ENCODE measurements at regions not wholly inside any gene's neighbourhood (a gene's known extent, or its start where the extent isn't known, plus 50 kb on each side); places are given as distances from the start of the nearest gene placed in this dataset.

- ATAC-seq = no peak
Measured at GRCh38 chr10:130634816-130635215, 498.6 kb downstream of the GLRX3 start.

GRCh38 chr10:130635528-130635927 is 499.3 kb downstream of the GLRX3 start:
- ATAC-seq = no peak

DNA sequence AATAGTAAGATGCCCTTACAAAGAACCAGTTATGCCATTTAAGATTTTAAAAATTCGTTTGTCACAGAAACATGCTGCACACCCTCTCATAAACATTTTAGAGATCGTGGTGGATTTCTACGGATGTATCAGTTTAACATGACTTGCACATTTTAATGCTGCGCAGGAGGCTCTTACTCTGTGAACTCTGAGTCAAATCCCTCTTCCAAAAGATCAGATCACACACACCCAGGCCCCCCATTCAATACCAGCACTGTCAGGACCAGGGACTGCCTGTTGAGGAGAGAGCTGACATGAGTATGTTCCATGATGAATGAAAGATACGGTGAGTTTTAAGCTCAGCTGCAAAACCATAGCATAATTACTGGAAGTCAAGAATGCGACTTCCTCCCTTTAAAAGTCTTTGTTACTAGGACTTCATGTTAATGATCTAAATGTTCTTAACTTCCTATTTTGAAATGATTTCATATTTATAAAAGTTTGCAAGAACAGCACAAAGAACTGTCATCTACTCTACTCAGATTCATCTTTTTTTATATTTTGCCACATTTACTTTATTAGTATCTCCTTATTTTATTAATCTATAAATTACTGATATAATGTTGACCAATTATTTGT is 500.2 kb downstream of the GLRX3 start:
- no peak for ATAC-seq

DNA sequence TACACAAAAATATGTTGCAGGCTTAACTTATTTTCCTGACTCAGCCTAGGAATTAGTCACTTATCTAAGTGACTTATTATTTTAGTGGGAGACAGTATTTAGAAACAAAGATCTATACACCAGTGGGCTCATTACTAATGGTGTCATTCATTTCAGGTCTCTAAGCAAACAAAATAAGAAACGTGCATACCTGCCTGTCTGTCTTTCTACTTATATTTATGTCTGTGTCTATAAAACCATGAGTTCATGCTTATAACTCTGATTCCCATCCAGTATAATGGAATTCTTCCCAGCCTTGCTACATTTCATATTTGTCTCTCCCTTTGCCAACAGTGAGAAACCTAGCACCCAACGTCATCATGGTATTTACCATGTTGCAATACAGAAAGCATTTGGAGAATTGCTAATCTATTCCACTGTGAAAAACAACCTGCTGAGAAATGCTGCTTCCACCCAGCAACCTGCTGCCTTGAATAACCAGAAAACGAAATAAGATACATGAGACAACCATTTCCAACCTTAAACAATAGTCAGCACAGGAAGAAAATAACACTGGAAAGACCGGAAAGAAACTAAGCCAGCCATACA is 501.0 kb downstream of the GLRX3 start:
- ATAC-seq = no peak

DNA sequence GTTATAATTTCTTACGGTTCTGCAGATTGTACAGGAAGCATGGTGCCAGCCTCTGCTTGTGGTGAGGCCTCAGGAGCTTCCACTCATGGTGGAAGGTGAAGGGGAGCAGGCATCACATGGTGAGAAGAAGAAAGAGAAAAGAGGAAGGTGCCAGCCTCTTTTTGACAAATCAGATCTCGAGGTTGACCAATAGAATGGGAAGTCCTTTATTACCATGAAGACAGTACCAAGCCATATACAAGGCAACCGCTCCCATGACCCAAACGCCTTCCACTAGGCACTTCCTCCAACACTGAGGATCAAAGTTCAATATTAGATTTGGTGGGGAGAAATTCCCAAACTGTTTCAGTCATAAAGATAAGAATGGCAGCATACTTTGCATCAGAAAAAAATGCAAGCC is 502.8 kb downstream of the GLRX3 start:
- no peak for ATAC-seq

GRCh38 chr10:130642926-130643325 is 506.7 kb downstream of the GLRX3 start:
- no peak for ATAC-seq

DNA sequence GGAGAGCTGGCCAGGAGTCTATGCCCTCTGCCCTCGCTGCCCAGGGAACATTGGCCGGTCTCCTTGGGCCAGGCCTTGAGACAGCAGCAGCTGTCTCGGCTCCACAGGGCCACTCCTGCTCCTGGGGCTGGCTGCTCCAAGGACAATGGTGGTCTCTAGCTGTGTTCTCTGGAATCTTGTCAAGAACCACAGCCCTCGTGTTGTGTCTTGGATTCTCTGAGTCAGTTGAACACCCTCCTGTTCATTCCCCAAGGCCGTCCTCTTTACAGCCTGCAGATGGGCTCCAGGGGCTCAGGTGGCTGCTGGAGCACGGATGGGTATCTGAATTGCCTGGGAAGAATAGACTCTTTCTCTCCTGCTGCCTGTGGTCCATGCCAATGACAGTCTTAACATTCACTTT is 511.1 kb downstream of the GLRX3 start:
- no peak for ATAC-seq

DNA sequence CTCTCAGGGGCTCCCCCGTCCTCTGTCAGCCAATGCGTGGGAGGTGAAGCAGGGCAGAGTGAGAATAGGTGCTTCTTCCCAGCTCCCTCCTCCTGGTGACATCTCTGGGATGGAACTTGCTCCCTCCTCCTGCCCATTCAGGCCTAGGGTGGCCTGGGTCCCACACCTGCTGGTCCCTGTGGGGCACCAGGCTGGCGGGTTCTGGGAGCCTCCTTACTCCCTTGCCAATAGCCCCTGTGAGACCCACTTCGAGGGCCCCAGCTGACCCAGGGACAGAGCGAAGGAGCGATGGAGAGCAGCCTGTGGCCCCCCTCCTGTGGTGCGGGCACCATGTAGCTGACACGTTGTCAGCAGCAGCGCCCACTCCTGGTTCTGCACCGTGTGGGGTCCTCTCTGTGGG is 512.6 kb downstream of the GLRX3 start:
- ATAC-seq = no peak

DNA sequence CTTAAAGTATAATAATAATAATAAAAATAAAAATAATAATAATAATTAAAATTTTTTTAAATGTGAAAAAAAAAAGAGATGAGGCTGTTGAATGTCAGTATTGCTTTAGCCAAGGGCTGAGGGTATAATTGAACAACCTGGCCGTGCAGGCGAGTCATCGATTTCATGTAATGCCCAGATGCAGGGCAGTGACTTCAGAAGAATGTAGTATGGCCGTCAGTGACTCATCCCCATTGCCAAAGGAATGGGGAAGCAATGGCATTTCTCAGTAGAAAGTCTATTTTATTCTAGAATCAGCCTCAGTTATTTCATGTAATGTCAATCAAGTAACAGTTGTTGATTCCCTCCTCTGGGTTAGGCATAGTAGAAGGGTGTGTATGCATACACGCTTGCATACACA is 516.4 kb downstream of the GLRX3 start:
- ATAC-seq = no peak

DNA sequence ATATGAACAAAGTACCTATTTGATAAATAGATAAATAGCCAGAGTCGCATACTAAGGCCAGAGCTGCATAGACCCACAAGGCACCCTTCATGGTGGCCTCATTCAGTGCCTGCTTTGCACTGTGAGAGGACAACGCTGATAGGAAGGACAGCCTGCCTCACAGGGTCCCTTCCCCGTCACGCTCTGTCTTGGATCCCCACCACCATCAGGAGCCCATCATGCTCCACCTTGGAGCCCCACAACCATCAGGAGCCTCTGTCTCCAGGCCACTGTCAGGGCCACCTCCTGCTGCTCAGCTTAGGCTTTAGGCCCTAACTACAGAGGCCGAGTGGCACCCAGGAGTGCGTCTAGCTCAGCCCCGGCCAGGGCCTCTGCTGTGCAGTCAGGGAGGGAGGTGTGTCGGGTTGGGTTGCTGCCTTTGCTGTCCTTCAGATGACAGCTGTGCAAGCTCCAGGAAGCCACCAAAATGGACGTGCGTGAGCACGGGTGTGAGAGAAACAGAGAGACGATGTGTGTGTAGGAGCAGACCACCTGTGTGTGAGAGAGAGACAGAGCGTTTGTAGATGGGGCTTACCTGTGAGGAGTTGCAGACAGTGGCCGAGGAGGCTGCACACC is 516.9 kb downstream of the GLRX3 start:
- ATAC-seq = no peak

GRCh38 chr10:130654726-130655125 is 518.5 kb downstream of the GLRX3 start:
- ATAC-seq = no peak

DNA sequence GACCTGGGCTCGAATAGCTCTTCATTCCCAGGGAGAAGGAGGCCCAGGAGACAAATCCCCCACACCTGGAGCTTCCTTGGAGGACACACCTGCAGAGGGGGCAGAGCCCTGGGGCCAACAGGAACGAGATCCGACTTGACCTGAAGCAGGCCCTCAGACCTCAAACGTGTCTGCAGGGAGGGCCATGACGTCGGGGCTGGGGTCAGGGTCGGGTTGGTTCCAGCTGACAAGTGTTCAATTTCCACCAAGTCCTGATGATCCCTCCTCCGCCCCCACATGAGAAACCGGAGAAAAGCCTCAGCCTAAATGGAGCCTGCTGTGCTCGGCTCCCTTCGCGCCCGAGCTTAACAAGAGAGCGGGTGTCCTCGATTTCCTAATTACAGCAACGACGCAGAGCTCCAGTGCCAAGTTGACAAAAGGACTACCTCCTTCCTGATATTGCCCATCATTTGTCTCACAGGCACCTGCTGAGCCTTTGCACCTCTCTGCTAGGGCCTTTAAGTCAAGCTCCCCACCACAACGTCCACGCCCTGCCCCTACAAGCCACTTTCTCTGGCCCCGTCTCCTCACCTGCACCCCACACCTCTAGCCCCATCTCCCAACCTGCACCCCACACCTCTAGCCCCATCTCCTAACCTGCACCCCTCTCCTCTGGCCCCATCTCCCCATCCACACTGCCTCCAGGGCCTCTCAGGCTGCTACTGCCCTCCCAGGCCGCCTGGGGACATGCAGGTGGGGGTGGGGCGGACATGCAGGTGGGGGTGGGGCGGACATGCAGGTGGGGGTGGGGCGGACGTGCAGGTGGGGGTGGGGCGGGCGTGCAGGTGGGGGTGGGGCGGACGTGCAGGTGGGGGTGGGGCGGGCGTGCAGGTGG is 519.4 kb downstream of the GLRX3 start:
- ATAC-seq = no peak

DNA sequence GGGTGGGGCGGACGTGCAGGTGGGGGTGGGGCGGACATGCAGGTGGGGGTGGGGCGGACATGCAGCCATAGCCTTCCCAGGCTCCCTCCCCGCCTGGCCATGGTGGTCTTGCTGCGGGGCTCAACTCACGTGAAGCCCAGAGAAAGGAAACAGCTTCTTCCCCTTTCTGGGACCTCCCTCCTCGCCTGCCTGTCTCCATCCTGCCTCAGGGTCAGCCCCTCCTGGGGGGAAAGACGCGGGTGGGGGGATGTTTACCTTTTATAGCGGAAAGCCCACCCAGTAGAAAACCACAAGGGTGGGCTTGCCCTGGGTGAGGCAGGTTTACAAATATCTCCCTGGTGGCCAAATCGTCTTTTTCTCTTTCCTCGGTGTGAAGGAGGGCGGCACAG is 520.0 kb downstream of the GLRX3 start:
- ATAC-seq = no peak

- ATAC-seq = no peak
Measured at GRCh38 chr10:130656582-130657133, 520.5 kb downstream of the GLRX3 start.

- no peak for ATAC-seq
Measured at GRCh38 chr10:130658687-130659290, 522.6 kb downstream of the GLRX3 start.

DNA sequence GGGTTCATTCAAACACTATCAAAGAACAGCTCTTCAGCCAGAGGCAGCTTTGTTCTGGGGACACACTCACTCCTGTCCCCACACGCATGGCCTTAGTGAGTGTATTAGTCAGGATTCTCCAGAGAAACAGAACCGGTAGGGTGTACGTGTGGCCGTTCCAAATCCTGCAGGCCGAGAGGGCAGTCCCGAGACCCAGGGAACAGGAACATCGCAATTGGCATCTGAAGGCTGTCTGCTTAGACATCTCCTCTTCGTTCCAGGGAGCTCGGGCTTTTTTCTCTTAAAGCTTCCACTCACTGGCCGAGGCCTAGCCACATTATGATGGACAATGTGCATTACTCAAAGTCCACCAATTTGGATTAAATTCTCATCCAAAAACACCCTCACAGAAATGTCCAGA is 523.3 kb downstream of the GLRX3 start:
- ATAC-seq = no peak

DNA sequence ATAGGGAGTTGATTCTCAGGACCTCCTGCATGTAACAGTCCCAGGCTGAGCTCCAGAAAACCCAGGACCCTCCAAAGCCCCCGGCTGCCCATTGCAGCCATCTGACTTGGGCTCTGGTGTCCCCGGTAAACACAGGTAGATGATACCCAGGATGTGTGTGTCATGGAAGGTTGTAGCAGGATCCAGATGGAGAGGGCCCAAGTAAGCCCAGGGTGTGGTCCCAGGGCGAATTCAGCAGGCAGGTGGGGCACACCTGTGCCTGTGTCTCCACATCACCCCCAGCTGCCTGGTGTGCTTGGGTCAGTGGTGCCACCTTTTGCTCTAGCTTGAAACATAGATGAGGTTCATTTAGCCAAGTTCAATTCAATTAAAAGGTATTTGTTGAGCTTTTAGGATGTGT is 524.1 kb downstream of the GLRX3 start:
- peak in 1 of 2 donors; percentile 27 for ATAC-seq

DNA sequence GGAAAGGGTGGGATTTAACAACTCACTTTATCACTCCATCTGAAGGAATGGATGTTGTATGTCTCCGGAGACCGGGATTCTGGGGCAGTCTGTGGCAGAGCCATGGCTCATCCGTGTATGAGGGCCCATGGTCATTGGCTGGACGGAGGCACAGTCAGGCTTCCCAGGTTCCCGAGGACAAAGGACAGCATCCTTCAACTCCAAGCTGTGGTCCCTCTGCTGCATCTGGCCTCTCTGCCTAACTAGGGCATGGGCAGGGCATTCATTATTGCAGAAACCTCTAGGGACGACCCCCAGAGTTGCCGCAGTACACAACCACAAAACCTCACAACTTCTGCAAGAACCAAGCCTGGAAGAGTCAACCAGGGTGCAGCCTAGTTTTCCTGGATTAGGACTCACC is 525.2 kb downstream of the GLRX3 start:
- ATAC-seq = no peak

DNA sequence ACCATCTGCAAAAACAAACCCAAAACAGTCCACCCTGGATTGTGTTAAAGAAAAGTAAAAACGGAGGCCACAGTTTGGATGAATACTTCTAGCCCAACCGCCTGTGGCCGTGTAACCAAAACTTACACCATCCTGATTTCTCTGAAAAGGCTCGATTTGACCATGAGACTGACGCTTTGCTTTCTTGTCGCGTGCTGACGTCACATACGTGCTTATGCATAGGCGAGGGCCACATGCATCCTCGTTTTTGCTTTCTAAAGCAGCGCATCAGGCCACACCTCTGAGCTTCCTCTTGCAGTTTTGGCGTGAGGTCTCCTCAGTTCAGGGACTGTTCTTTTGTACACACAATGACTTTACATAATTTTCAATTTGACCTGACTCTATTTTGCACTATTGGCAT is 526.6 kb downstream of the GLRX3 start:
- no peak for ATAC-seq

DNA sequence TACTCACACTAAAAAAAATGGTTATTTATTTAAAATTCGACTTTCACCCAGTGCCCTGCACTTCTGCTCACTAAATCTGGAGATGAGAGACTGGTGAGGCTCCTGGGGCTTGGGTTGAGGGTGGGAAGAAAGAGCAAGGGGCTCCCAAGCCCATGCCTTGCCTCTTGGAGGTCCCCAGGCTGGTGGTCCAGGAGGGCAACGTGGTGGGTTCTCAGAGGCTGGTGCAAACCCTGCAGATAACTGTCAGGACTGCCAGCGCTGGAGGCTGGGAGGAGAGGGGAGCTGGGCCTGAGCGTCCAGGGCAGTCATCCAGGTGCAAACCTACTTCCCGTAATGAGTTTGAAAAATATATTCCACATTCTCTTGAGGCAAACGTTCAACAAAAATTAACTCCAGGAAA is 528.3 kb downstream of the GLRX3 start:
- ATAC-seq = no peak

DNA sequence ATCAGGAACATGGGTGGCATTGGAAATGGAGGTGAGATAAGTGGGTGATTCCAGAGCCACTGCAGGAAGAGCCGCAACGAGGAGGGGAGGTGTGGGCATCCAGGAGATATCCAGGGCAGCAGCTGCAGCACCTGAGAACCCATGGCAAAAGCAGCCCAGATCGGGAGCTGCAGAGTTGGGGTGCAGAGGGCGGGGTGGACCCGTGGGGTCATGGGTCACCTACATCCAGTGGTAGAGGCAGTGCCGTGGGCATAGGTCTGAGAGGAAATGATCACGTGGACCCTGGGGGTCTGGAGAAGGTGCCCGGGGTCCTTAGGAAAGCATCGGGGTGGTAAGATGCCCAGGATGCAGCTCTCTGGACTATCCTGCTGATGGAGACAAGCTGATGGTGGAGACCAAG is 530.0 kb downstream of the GLRX3 start:
- no peak for ATAC-seq

GRCh38 chr10:130686689-130687300 is 550.6 kb downstream of the GLRX3 start:
- no peak for ATAC-seq

DNA sequence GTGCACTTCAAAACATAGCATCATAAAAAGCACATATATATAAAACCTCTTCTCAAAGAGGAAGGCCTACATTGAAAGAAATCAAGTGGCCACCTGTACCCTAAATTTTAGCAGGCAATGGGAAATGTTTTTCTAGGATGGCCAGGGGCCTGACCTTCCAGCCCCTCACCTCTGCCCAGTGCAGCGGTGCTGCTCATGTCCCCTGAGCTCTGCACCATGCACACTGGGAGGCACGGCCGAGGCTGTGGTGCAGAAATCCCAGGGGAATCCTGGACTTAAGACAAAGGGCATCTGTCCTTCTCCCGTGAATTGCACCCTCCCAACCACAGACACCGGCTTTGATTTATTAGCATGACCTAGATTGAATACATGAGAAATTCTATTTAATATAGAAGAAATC is 551.4 kb downstream of the GLRX3 start:
- ATAC-seq = no peak

All from activated CD4-positive, CD25-positive, alpha-beta regulatory T cell treated with anti-CD3 and anti-CD28 coated beads, Interleukin-2, amount 50 U/mL, for 24 hours (primary cell).